Left renal pelvis (tissue), 4 donors: ENCODE measurements at regions not wholly inside any gene's neighbourhood (a gene's known extent, or its start where the extent isn't known, plus 50 kb on each side); places are given as distances from the start of the nearest gene placed in this dataset.
"Not testable (repeated sequence)": the region's sequence is repeated elsewhere in the genome, so short reads cannot be mapped to it uniquely, and the experiment has no call there.

ENCODE experiments used
- DNase-seq, 4 donors: peaks; one replicate each; pipeline ENCODE4 v3.0.0-alpha.2; 2013; ENCODE audit warnings: low read depth in 4 of 4, low spot score in 3 of 4

GRCh38 chr14:49160983-49161382 lies 425.2 kb downstream of the RPS29 start:
- peak in 2 of 4 donors; percentile 25 to 42 for DNase-seq

GRCh38 chr14:49159081-49159480 lies 427.1 kb downstream of the RPS29 start:
- DNase-seq = no peak

DNA sequence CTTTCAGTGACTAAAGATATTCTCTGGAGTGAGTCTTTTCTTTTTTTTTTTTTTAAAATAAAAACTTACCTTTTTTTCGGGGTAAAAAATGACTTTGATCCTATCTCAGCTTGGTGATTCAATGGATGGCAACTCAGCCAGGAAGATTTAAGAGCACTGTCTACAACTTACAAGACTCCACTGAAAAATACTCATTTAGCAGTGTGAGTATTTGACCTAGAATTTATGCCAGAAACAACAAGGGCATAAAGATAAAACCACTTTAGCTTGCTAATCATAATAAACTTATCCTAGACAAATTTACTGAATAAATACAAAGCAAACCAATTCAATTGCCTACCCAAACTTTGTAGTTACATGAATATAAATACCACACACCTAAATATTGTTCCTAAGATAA lies 446.6 kb downstream of the RPS29 start:
- no peak for DNase-seq

- no peak for DNase-seq
These were observed 451.2 kb downstream of the RPS29 start for GRCh38 chr14:49134940-49135339.

DNA sequence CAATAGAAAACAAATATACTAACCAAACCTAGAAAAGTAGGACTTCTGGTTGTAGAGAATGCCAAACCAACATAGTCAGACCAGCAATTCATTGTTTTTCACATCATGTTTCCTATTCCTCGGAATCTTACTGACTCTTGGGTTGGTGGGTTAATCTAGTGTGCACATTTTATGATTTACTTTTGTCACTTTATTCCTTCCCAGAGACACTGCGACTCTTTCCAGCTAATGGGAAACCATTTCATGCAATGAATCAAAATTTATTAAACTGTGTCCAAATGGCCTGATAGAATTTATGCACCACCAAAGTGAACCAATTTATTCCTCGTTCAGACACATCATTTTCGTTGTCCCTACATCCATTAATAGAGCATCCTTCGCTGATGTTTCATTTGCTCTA lies 464.9 kb downstream of the RPS29 start:
- no peak for DNase-seq

- no peak for DNase-seq
These were observed 471.9 kb downstream of the RPS29 start for GRCh38 chr14:49114161-49114893.

DNA sequence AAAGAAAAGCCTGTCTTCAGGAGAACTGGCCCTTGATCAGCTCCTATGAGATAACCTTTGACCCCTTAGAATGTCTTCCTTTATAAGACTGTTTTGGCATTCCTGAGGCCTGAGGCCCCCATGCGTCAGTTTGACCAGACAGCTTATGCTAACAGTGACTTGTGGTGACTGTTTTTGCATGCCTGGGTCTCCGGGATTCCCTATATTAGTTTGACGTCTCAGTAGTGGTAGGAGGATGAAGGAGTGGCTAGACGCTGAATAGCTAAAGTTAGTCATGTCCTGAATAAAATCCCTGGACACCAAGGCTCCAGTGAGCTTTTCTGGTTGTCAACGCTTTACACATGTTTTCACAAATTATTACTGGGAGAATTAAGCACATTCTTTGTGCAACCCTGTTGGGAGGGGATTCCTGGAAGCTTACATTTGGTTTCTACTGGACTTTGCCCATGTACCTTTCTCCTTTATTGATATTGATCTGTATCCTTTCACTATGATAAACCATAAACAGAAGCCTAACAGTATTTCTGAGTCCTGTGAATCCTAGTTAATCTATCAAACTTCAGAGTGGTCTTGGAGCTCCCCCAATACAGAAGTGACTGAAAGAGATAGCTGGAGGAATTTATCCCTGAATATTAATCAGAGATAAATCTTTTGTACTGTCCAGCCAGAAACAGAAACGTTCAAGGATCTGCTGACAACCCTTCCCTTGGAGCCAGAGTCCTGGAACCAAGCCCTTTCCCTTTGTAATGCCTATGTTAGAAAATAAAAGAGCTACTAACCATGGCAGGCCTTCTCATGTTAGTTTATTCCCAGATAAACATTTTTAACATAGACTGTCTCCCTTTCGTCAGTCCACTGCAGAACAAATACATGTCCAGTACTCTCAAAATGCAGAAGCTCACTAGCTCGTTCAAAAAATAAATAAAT lies 479.2 kb downstream of the RPS29 start:
- DNase-seq = no peak

DNA sequence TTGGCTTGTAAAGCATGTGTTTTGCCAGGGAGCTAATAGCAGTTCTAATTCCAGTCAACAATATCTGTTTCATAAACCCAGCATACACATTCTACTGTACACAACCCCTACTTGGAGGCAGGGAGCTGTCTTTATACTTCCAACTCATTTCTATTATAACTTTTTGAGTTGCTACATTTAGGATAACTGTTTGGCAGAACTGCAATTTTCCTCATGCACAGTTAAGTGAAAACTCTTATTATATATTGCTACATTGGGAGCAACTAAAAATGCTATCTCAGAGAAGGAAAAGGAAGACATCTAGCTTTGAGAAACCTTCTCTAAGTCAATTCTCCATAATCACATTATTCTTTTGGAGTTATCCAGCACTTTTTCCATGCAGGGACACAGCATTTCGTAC lies 480.2 kb downstream of the RPS29 start:
- DNase-seq = no peak

- DNase-seq = no peak
These were observed 480.7 kb downstream of the RPS29 start for GRCh38 chr14:49105512-49105911.

GRCh38 chr14:49092345-49092744 lies 493.8 kb downstream of the RPS29 start:
- DNase-seq = no peak

DNA sequence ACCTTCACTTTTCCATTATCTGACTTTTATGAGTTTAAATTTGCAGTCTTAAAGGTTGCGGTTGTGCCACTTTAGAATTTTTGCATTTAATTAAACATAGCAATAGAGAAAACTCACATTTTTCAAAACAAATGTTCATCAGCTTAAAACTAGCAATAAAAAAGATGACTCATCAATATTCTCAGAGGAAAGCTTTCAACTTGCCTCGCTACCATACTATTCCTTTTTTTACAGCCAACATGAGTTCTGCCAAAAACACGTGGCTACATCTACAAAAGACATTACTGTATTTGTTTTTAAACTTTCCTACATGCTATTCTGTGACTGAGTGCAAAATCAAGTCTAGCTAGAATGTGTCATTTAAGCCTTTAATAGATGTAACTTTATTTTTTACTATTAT lies 497.1 kb downstream of the RPS29 start:
- DNase-seq = no peak

- not testable (repeated sequence) for DNase-seq
These were observed 512.9 kb downstream of the RPS29 start for GRCh38 chr14:49073292-49073691.

- DNase-seq = peak; percentile 30 to 54 (median 36)
These were observed 527.7 kb downstream of the RPS29 start for GRCh38 chr14:49058511-49058910.

GRCh38 chr14:49057838-49058510 lies 528.2 kb downstream of the RPS29 start:
- DNase-seq = no peak

DNA sequence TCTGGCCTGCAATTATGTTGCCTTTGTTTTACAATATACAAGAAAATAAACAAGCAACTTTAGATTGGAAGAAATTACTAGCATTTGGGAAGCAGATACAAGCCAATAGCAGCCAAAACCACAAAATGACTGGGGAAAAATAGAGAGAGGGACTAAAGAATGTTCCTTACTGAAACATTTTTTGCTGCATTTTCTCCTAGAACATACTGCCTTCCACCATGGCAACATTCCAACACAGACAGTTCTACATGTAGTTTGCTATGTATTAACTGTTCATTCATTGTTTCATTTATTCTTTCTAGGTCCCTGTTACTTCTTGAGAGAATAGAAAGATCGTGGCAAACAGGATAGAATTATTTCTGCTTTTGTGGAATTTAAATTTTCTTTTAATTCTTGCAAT lies 530.2 kb downstream of the RPS29 start:
- no peak for DNase-seq

- DNase-seq = peak in 2 of 4 donors; percentile 20 to 39
These were observed 533.7 kb downstream of the RPS29 start for GRCh38 chr14:49052521-49052920.

DNA sequence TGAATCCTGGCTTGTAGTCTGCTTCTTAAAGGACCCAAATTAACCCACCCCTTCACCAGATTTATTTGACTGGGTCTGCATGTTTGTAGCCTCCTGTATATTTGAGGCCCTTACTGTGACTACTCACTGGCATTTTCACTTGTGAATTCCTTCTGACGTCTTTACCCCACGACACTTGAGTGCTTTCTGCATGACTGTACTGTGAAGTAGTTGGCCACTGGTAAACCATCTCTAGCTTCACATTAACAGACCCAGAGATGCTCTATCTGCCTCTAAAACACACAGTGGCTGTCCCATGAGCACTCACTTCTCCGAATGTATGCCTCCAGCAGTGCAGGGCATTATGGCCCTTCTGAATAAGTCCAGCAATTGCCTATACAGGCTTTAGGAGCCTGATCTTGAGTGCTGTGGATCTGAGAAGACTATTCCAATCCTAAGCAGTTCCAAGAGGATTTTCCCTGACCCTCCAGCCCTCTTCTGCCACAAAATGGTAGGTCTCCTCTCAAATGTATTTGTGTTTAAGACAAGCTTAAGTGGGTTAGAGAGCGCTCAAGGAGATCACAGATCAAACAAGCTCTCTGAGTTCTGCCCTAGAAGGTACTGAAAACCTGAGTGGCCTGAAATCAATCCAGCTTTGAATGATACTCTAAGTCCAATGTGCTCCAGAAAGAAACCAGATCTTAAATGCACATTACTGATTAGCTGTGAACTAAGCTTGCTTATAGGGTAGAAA lies 534.7 kb downstream of the RPS29 start:
- DNase-seq = no peak

- DNase-seq = no peak
These were observed 535.4 kb downstream of the RPS29 start for GRCh38 chr14:49050822-49051221.

- no peak for DNase-seq
These were observed 536.5 kb downstream of the RPS29 start for GRCh38 chr14:49049711-49050110.

GRCh38 chr14:49044981-49045380 lies 541.2 kb downstream of the RPS29 start:
- DNase-seq = no peak
